ENCODE measurements at regions not wholly inside any gene's neighbourhood (a gene's known extent, or its start where the extent isn't known, plus 50 kb on each side); places are given as distances from the start of the nearest gene placed in this dataset.

- no peaks in the 10 kb centered on the region for H3K4me1 ChIP-seq (ENCODE audit: control insufficient read depth, insufficient read depth, low read length)
- POLR2A ChIA-PET, result no interaction called here
- no peak overlapping the region for H3K4me3 ChIP-seq (ENCODE audit: low read depth, low read length)
- CTCF ChIA-PET, result no interaction called here
- no peak for TF ChIP-seq ZNF10 (tag by site-specific recombination; IDR thresholded peaks at IDR 0.05)
- TF ChIP-seq ZNF747 (tag by site-specific recombination; IDR thresholded peaks at IDR 0.05), result no peak
- no peak for TF ChIP-seq ZNF768 (tag by site-specific recombination; IDR thresholded peaks at IDR 0.05)
- TF ChIP-seq OSR2 (tag by site-specific recombination; IDR thresholded peaks at IDR 0.05), result no peak
- TF ChIP-seq, protein P1, sequence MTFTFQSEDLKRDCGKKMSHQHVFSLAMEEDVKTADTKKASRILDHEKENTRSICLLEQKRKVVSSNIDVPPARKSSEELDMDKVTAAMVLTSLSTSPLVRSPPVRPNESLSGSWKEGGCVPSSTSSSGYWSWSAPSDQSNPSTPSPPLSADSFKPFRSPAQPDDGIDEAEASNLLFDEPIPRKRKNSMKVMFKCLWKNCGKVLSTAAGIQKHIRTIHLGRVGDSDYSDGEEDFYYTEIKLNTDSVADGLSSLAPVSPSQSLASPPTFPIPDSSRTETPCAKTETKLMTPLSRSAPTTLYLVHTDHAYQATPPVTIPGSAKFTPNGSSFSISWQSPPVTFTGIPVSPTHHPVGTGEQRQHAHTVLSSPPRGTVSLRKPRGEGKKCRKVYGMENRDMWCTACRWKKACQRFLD (tag by site-specific recombination; IDR thresholded peaks at IDR 0.05), result no peak
- no peak for TF ChIP-seq ZNF76 (tag by site-specific recombination; IDR thresholded peaks at IDR 0.05; ENCODE audit: borderline replicate concordance, low read depth)
- TF ChIP-seq ZSCAN23 (tag by site-specific recombination; IDR thresholded peaks at IDR 0.05), result no peak
- no peak for TF ChIP-seq KLF10 (tag by site-specific recombination; IDR thresholded peaks at IDR 0.05)
- TF ChIP-seq GLIS2 (tag by site-specific recombination; IDR thresholded peaks at IDR 0.05), result no peak
- H3K36me3 ChIP-seq (ENCODE audit: control insufficient read depth in 2 of 2, insufficient read depth in 1 of 2, low read length in 2 of 2), result no peaks in the 10 kb centered on the region
- H3K27ac ChIP-seq (ENCODE audit: extremely low read depth, low read depth, low read length), result no peak overlapping the region
- no peaks in the 10 kb centered on the region; the same call in 1 of the 2 replicates for H3K9me3 ChIP-seq (ENCODE audit: control insufficient read depth, insufficient read depth, low read depth, low read length)
Observed at GRCh38 chr6:51090343-51090742, 271.7 kb downstream of the TFAP2B start.

GRCh38 chr6:51093871-51094270, 275.2 kb downstream of the TFAP2B start:
- Histone ChIP-seq H3K27ac (ENCODE audit: extremely low read depth, low read depth, low read length) (no peak overlapping the region), H3K4me3 (ENCODE audit: low read depth, low read length) (no peak overlapping the region), H3K36me3 (ENCODE audit: control insufficient read depth in 2 of 2, insufficient read depth in 1 of 2, low read length in 2 of 2) (no peaks in the 10 kb centered on the region), H3K4me1 (ENCODE audit: control insufficient read depth, insufficient read depth, low read length) (no peaks in the 10 kb centered on the region), H3K9me3 (ENCODE audit: control insufficient read depth, insufficient read depth, low read depth, low read length) (no peaks in the 10 kb centered on the region; the same call in 1 of the 2 replicates)
- ChIA-PET CTCF (interaction anchor here (1.0 kb wide), 1 partner anchor 296 kb away, joined by 3 read pairs; no protein-coding TSS in a partner anchor), POLR2A (no interaction called here)
- TF ChIP-seq, protein P2, sequence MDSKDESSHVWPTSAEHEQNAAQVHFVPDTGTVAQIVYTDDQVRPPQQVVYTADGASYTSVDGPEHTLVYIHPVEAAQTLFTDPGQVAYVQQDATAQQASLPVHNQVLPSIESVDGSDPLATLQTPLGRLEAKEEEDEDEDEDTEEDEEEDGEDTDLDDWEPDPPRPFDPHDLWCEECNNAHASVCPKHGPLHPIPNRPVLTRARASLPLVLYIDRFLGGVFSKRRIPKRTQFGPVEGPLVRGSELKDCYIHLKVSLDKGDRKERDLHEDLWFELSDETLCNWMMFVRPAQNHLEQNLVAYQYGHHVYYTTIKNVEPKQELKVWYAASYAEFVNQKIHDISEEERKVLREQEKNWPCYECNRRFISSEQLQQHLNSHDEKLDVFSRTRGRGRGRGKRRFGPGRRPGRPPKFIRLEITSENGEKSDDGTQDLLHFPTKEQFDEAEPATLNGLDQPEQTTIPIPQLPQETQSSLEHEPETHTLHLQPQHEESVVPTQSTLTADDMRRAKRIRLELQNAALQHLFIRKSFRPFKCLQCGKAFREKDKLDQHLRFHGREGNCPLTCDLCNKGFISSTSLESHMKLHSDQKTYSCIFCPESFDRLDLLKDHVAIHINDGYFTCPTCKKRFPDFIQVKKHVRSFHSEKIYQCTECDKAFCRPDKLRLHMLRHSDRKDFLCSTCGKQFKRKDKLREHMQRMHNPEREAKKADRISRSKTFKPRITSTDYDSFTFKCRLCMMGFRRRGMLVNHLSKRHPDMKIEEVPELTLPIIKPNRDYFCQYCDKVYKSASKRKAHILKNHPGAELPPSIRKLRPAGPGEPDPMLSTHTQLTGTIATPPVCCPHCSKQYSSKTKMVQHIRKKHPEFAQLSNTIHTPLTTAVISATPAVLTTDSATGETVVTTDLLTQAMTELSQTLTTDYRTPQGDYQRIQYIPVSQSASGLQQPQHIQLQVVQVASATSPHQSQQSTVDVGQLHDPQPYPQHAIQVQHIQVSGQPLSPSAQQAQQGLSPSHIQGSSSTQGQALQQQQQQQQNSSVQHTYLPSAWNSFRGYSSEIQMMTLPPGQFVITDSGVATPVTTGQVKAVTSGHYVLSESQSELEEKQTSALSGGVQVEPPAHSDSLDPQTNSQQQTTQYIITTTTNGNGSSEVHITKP (tag by site-specific recombination; IDR thresholded peaks at IDR 0.05), result no peak
- TF ChIP-seq GLI2 (tag by site-specific recombination; IDR thresholded peaks at IDR 0.05; ENCODE audit: borderline replicate concordance, low read depth), result no peak
- no peak for TF ChIP-seq ZNF549 (tag by site-specific recombination; IDR thresholded peaks at IDR 0.05)
- TF ChIP-seq, protein P3, sequence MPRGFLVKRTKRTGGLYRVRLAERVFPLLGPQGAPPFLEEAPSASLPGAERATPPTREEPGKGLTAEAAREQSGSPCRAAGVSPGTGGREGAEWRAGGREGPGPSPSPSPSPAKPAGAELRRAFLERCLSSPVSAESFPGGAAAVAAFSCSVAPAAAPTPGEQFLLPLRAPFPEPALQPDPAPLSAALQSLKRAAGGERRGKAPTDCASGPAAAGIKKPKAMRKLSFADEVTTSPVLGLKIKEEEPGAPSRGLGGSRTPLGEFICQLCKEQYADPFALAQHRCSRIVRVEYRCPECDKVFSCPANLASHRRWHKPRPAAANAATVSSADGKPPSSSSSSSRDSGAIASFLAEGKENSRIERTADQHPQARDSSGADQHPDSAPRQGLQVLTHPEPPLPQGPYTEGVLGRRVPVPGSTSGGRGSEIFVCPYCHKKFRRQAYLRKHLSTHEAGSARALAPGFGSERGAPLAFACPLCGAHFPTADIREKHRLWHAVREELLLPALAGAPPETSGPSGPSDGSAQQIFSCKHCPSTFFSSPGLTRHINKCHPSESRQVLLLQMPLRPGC (tag by site-specific recombination; IDR thresholded peaks at IDR 0.05), result no peak

GRCh38 chr6:51094271-51094670, 275.6 kb downstream of the TFAP2B start:
- H3K36me3 ChIP-seq (ENCODE audit: control insufficient read depth in 2 of 2, insufficient read depth in 1 of 2, low read length in 2 of 2), result no peaks in the 10 kb centered on the region
- no peak overlapping the region for H3K4me3 ChIP-seq (ENCODE audit: low read depth, low read length)
- ChIA-PET POLR2A (no interaction called here), CTCF (interaction anchor here (1.0 kb wide), 1 partner anchor 297 kb away, joined by 3 read pairs; no protein-coding TSS in a partner anchor)
- no peaks in the 10 kb centered on the region for H3K4me1 ChIP-seq (ENCODE audit: control insufficient read depth, insufficient read depth, low read length)
- no peaks in the 10 kb centered on the region; the same call in 1 of the 2 replicates for H3K9me3 ChIP-seq (ENCODE audit: control insufficient read depth, insufficient read depth, low read depth, low read length)
- H3K27ac ChIP-seq (ENCODE audit: extremely low read depth, low read depth, low read length), result no peak overlapping the region
- TF ChIP-seq, protein P4, sequence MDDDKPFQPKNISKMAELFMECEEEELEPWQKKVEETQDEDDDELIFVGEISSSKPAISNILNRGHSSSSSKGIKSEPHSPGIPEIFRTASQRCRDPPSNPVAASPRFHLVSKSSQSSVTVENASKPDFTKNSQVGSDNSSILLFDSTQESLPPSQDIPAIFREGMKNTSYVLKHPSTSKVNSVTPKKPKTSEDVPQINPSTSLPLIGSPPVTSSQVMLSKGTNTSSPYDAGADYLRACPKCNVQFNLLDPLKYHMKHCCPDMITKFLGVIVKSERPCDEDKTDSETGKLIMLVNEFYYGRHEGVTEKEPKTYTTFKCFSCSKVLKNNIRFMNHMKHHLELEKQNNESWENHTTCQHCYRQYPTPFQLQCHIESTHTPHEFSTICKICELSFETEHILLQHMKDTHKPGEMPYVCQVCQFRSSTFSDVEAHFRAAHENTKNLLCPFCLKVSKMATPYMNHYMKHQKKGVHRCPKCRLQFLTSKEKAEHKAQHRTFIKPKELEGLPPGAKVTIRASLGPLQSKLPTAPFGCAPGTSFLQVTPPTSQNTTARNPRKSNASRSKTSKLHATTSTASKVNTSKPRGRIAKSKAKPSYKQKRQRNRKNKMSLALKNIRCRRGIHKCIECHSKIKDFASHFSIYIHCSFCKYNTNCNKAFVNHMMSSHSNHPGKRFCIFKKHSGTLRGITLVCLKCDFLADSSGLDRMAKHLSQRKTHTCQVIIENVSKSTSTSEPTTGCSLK (tag by site-specific recombination; IDR thresholded peaks at IDR 0.05), result no peak
- TF ChIP-seq ZNF19 (tag by site-specific recombination; IDR thresholded peaks at IDR 0.05; ENCODE audit: low read depth) (no peak), ZBTB26 (tag by site-specific recombination; optimal IDR thresholded peaks at IDR 0.05) (no peak), ZNF837 (tag by site-specific recombination; IDR thresholded peaks at IDR 0.05) (no peak), MYNN (tag by site-specific recombination; IDR thresholded peaks at IDR 0.05; ENCODE audit: borderline replicate concordance) (no peak), ZNF37A (tag by site-specific recombination; IDR thresholded peaks at IDR 0.05) (no peak), ZNF391 (tag by site-specific recombination; IDR thresholded peaks at IDR 0.05; ENCODE audit: borderline replicate concordance, low read depth) (no peak), ZEB2 (tag by site-specific recombination; IDR thresholded peaks at IDR 0.05) (no peak), GLIS2 (tag by site-specific recombination; IDR thresholded peaks at IDR 0.05) (no peak), KLF9 (tag by site-specific recombination; IDR thresholded peaks at IDR 0.05; ENCODE audit: low read depth) (no peak)

Measured in HEK293 (cell line).